ENCODE measurements at regions not wholly inside any gene's neighbourhood (a gene's known extent, or its start where the extent isn't known, plus 50 kb on each side); places are given as distances from the start of the nearest gene placed in this dataset.

DNA sequence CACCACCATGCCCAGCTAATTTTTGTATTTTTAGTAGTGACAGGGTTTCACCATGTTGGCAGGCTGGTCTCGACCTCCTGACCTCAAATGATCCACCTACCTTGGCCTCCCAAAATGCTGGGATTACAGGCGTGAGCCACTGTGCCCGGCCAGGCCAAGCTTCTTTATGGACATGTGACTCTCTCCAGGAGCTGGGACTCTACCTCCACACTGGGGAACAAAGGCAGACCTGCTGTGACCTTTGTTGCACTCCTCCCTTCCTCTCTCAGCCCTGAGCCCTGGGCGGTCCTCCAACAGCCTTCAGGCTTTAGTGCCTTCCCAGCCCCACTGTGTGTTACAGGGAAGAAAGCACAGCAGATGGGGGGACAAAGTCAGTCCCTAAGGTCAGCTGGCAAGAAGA is 55.0 kb upstream of the DUSP5 start:
- DNase-seq = no peak

GRCh38 chr10:110443239-110444003 is 54.3 kb upstream of the DUSP5 start:
- DNase-seq = no peak

DNA sequence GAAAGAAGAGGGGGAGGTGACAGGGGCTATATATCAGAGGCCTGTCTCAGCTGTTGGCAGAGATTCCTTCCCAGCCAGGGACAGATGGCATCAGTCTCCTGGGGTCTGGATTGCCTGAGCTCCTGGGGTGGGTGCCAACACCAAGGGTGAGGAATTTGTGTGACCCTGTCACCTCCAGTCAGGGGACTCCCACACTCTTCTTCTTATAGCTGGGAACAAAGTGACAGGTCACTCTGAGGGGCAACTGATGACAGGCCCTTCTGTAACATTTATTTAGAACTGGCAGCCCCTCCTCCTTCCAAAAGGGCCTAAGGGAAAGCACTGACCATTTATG is 53.7 kb upstream of the DUSP5 start:
- no peak for DNase-seq

GRCh38 chr10:110445871-110446270 is 51.8 kb upstream of the DUSP5 start:
- DNase-seq = no peak

GRCh38 chr10:110446277-110446676 is 51.4 kb upstream of the DUSP5 start:
- no peak for DNase-seq

- no peak for DNase-seq
Observed at GRCh38 chr10:110446954-110447608, 50.6 kb upstream of the DUSP5 start.

DNA sequence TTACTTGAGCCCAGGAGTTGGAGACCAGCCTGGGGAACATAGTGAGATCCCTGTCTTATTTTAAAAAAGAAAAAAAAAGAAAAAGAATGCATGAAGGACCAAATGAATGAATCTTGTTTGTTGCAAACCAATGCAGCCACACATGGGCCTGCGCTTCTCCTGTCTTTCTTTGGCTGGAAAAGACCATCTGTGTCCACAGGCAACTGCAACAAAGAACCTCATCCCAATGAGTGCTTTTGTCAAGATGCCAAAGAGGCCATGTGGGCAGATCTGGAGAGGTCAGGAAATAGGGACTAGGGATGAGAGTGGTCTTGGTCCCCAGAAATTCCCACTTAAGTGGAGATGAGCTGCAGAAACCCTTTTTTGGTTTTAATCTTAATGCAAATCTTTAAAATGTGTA is 49.8 kb upstream of the DUSP5 start:
- no peak for DNase-seq

All from COR-L47 (cell line).